ENCODE measurements at regions not wholly inside any gene's neighbourhood (a gene's known extent, or its start where the extent isn't known, plus 50 kb on each side); places are given as distances from the start of the nearest gene placed in this dataset. TPM values are rescaled to one million over a fixed set of nuclear protein-coding genes. Genes with fewer than 3 reads are reported as not detected.

DNA sequence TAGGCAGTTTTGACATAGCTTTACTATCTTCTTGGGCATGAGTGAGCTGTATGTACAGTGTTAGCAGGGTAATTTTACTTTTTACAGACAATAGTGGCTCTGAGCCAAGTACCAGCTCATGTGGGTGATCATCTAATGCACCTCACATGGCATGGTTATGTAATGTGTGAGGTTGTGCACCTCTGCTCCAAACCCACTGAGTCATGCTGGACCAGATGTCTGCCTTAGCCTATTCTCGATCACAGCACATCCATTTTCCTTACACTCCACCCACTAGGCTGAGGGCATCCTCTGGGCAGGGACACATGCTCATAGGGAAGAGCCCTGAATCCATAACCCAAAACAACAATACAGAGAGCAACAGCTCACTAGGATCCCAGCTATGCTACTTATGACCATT, 71.6 kb upstream of the FBXL4 start:
- CTCF ChIA-PET: no interaction called here
- POLR2A ChIA-PET: no interaction called here

DNA sequence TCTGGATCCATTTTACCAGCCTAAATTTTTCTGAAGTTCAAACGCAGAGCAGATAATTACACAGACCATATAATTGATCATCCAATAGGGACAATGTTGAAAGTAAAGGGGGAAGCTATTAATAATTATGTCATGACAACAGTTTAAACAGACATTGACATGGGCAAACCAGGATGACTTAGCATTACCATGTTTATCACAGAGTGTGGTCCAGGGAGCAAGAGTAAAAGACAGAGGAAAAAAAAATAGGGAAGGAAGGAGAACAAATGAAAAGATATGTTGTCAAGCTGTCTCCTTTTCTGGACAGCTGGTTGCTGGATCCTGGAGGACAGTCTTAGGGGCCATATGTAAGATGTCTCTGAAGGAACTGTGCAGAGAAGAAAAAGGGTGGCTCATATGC, 69.4 kb upstream of the FBXL4 start:
- Mint-ChIP-seq H3K27ac (no peak overlapping the region), H3K27me3 (peaks cover 4% of the 10 kb centered on the region), H3K4me1 (peaks cover 7% of the 10 kb centered on the region), H3K9me3 (no peaks in the 10 kb centered on the region), H3K4me3 (no peak overlapping the region), H3K36me3 (ENCODE audit: low read depth) (no peaks in the 10 kb centered on the region)
- CTCF ChIA-PET: no interaction called here
- no peak for DNase-seq
- POLR2A ChIA-PET: no interaction called here

More for the DNA sequence above, 71.6 kb upstream of the FBXL4 start:
- H3K27ac Mint-ChIP-seq: no peak overlapping the region
- no peaks in the 10 kb centered on the region for H3K36me3 Mint-ChIP-seq (ENCODE audit: low read depth)
- H3K9me3 Mint-ChIP-seq: no peaks in the 10 kb centered on the region
- no peaks in the 10 kb centered on the region for H3K27me3 Mint-ChIP-seq
- H3K4me3 Mint-ChIP-seq: no peak overlapping the region
- peaks cover 7% of the 10 kb centered on the region for H3K4me1 Mint-ChIP-seq
- no peak for DNase-seq

DNA sequence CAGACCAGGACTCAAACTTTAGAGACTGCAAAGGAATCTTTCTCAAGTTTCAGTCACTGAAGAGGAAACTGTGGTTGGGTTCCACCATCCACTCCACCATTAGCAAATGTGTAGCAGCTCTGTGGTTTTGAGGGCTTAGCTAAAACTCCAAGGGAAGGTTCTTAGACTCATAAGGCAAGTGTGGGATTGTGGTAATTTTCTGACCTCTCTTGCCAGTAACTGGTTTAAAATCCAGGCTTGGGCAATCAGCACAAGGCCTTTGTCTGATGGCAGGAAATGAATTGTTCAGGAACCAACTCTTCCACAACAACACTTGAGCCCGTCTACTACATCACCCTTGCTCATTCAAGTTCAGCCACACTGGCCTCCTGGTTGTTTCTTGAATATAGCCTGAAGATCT, 68.6 kb upstream of the FBXL4 start:
- Mint-ChIP-seq H3K27ac (no peak overlapping the region), H3K9me3 (no peaks in the 10 kb centered on the region), H3K4me1 (peaks cover 7% of the 10 kb centered on the region), H3K4me3 (no peak overlapping the region), H3K27me3 (peaks cover 4% of the 10 kb centered on the region), H3K36me3 (ENCODE audit: low read depth) (no peaks in the 10 kb centered on the region)
- ChIA-PET CTCF (no interaction called here), POLR2A (no interaction called here)
- no peak for DNase-seq

DNA sequence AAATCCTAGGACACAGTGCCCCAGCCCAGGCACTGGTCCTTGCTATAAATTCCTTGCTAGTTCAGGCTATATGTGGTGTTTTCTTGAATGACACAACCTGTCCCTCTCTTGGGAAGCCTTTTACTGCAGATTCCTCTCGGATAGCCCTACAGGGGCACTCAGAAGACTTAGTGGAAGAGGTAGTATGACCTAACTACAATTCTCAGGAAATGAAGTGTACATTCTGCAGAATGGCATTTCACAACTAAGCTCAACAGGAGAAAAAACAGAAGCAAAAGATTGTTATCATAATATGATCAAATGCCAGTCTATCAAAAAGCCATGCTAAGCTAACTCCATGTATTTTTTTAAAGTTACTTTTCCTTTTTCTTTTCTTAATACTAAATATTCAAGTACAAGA, 66.3 kb upstream of the FBXL4 start:
- no peak overlapping the region for H3K4me3 Mint-ChIP-seq
- no peaks in the 10 kb centered on the region for H3K9me3 Mint-ChIP-seq
- no peak overlapping the region for H3K27ac Mint-ChIP-seq
- CTCF ChIA-PET: no interaction called here
- H3K36me3 Mint-ChIP-seq (ENCODE audit: low read depth): no peaks in the 10 kb centered on the region
- H3K27me3 Mint-ChIP-seq: peaks cover 4% of the 10 kb centered on the region
- POLR2A ChIA-PET: no interaction called here
- peaks cover 7% of the 10 kb centered on the region for H3K4me1 Mint-ChIP-seq
- DNase-seq: no peak

DNA sequence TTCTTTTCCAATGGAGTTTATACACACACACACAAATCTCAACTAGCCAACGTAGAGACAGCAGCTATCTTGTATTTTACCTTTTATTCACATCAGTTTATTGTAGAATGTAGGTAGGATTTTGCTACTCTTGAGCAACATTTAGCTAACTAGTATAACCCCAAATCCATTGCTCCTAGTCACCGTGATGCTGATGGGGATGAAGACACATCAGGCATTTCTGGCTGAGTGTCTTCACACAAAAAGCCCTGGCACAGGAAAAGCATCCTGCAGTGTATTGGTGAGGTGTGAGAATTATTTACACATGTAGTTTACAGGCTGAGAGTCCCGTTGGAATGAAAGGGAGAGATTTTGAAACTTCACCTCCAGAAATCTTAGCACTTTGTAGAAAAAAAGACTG, 65.9 kb upstream of the FBXL4 start:
- Mint-ChIP-seq H3K27me3 (peaks cover 4% of the 10 kb centered on the region), H3K27ac (no peak overlapping the region), H3K4me1 (peaks cover 7% of the 10 kb centered on the region)

DNA sequence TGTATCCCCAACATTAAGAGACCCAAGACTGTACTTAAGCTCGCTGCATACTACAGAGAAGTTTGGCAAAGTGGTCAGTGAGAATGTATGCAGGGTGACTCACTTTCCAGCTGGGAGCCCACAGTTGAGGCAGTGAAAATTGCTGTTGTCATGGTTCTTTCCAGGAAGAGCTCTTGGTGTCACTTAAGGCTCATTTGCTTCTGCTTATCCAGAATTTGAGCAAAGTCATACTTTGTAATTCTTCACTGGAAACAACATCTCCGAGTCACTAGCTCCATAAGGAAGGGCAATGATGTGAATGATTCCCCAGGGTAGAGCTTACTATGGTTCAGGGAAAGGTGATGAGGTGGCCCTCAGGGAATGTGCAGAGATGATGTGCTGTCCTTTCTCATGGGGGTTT, 65.4 kb upstream of the FBXL4 start:
- POLR2A ChIA-PET: no interaction called here
- CTCF ChIA-PET: interaction anchor here (1.1 to 1.4 kb wide), 2 partner anchors 13 to 34 kb away, joined by 3 to 4 read pairs; no protein-coding TSS in a partner anchor
- H3K9me3 Mint-ChIP-seq: no peaks in the 10 kb centered on the region
- no peak overlapping the region for H3K4me3 Mint-ChIP-seq
- H3K36me3 Mint-ChIP-seq (ENCODE audit: low read depth): no peaks in the 10 kb centered on the region
- peaks cover 4% of the 10 kb centered on the region for H3K27me3 Mint-ChIP-seq
- H3K4me1 Mint-ChIP-seq: peaks cover 7% of the 10 kb centered on the region
- no peak overlapping the region for H3K27ac Mint-ChIP-seq
- DNase-seq: no peak

More for the DNA sequence above, 65.9 kb upstream of the FBXL4 start:
- CTCF ChIA-PET: interaction anchor here (1.4 kb wide), 1 partner anchor 12 kb away, joined by 3 read pairs; no protein-coding TSS in a partner anchor
- POLR2A ChIA-PET: no interaction called here
- H3K9me3 Mint-ChIP-seq: no peaks in the 10 kb centered on the region
- H3K36me3 Mint-ChIP-seq (ENCODE audit: low read depth): no peaks in the 10 kb centered on the region
- DNase-seq: no peak
- H3K4me3 Mint-ChIP-seq: no peak overlapping the region

DNA sequence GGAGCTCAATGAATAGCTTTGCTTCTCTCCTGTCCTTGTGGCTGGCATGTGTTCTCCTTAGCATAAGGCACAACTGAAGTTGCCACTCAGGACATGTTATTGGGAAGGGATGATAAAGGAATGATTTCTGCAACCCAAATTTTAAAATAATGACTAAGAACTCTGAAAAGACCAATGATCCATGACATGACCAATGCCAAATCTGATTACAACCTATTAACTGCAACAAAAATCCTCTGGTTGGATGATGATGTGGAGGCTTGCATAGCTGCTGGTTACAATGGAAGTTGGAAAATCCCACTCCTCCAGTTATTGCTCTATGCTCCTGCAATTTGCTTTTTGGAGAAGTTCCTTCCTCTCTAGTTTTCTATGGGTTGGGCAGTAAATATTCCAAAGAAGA, 63.4 kb upstream of the FBXL4 start:
- Mint-ChIP-seq H3K27me3 (peaks cover 4% of the 10 kb centered on the region), H3K9me3 (no peaks in the 10 kb centered on the region), H3K4me1 (peaks cover 1% of the 10 kb centered on the region), H3K36me3 (ENCODE audit: low read depth) (no peaks in the 10 kb centered on the region), H3K27ac (no peak overlapping the region), H3K4me3 (no peak overlapping the region)
- no peak for DNase-seq
- CTCF ChIA-PET: interaction anchor here (0.7 kb wide), 1 partner anchor 336 kb away, joined by 3 read pairs; no protein-coding TSS in a partner anchor
- POLR2A ChIA-PET: no interaction called here

DNA sequence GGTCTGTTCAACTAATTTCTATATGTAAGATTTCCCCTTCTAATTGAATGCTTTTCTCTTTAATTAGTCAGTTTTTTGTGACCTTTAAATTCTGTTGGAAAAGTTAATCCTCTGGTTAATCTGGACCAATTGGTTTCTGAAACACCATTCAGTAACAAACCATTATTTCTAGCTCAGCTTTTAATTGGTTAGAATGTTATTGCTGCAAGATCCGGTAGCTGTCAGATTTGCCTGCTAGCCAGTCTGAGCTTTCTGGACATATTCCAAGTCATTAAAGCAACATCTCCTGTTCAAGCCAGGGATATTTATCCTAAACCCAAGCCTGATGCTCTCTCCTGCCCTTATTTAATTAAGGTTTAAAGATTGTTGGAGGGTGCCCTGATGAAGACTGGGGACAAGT, 55.1 kb upstream of the FBXL4 start:
- peaks cover 5% of the 10 kb centered on the region for H3K27me3 Mint-ChIP-seq
- no peak for DNase-seq
- H3K36me3 Mint-ChIP-seq (ENCODE audit: low read depth): no peaks in the 10 kb centered on the region
- no peak overlapping the region for H3K4me3 Mint-ChIP-seq
- H3K4me1 Mint-ChIP-seq: no peaks in the 10 kb centered on the region
- POLR2A ChIA-PET: no interaction called here
- H3K9me3 Mint-ChIP-seq: no peaks in the 10 kb centered on the region
- CTCF ChIA-PET: no interaction called here
- no peak overlapping the region for H3K27ac Mint-ChIP-seq

DNA sequence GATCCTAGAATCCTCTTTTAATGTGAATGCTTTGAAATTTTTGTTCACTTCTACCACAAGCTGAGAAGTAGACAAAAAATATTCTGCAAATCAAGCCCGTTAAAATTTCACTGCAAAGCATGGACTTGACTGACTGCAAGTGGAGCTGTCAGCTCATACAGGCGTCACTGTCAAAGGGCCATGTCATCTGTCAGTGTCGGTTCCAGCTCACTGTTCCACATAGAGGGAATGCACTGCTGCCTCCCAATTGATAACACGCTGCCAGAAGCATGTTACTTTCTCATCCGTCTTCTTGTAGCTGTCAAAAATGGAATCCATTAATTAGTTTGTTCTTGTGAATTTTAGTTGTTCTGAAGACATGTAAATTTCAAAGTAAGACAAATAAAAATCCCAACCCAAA, 50.4 kb upstream of the FBXL4 start:
- ChIA-PET CTCF (no interaction called here), POLR2A (no interaction called here)
- Mint-ChIP-seq H3K27ac (no peak overlapping the region), H3K27me3 (peaks cover 19% of the 10 kb centered on the region), H3K9me3 (no peaks in the 10 kb centered on the region), H3K4me1 (no peaks in the 10 kb centered on the region), H3K36me3 (ENCODE audit: low read depth) (no peaks in the 10 kb centered on the region), H3K4me3 (no peak overlapping the region)
- DNase-seq: no peak

Small RNA genes lying in the stretch of these regions (microRNA-seq; reads per million reads assigned to microRNA genes)
- not detected for gene MIR548AI (ENCODE audit: borderline microRNAs expressed, borderline replicate concordance)

All from activated CD4-positive, alpha-beta T cell treated with anti-CD3 and anti-CD28 coated beads, Interleukin-2, amount 10 ng/mL, durations not matched to agents 7 days and 5 days (primary cell).